IPS-15b (cell line): ENCODE measurements at regions not wholly inside any gene's neighbourhood (a gene's known extent, or its start where the extent isn't known, plus 50 kb on each side); places are given as distances from the start of the nearest gene placed in this dataset.

Experiments
- H3K27me3 ChIP-seq: one replicate; pipeline ENCODE4 v1.6.1; 2013; ENCODE audit warnings: low read length; ENCODE audit not compliant: control insufficient read depth, insufficient read depth
- H3K36me3 ChIP-seq: one replicate; pipeline ENCODE4 v1.6.1; 2013; ENCODE audit warnings: low read length; ENCODE audit not compliant: control insufficient read depth, insufficient read depth
- H3K4me1 ChIP-seq: one replicate; pipeline ENCODE4 v1.6.1; 2013; ENCODE audit warnings: mild to moderate bottlenecking, low read length; ENCODE audit not compliant: control insufficient read depth, insufficient read depth
- H3K4me3 ChIP-seq: one replicate; pipeline ENCODE4 v1.5.1; 2013; ENCODE audit warnings: low read depth, low read length
- H3K9ac ChIP-seq: one replicate; pipeline ENCODE4 v1.6.1; 2013; ENCODE audit warnings: low read depth, mild to moderate bottlenecking, low read length
- H3K9me3 ChIP-seq: one replicate; pipeline ENCODE4 v1.6.1; 2013; ENCODE audit warnings: mild to moderate bottlenecking, low read length; ENCODE audit not compliant: control insufficient read depth, insufficient read depth

DNA sequence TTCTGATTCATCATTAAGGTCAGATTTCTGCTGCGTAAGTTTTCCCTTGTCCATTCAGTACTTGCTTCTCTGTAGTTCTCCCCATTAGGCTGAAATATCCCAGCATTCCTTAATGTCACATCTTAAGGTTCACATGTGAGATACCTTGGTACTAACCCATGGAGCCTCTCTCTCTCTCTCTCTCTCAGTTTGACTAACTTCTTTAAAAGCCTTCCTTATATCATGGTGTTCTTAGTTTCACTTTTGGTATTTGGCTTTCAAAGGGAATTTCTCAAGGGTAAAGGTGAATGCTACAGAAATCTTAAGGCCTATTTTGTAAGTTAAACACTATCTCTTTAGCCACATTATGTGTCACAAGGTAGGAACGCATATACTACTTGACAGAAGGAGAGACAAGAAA, 427.3 kb upstream of the ZNF717 start:
- Histone ChIP-seq H3K27me3 (no peaks in the 10 kb centered on the region), H3K9me3 (peaks cover 6% of the 10 kb centered on the region), H3K36me3 (no peaks in the 10 kb centered on the region), H3K4me1 (no peaks in the 10 kb centered on the region), H3K9ac (no peak overlapping the region), H3K4me3 (no peak overlapping the region)

DNA sequence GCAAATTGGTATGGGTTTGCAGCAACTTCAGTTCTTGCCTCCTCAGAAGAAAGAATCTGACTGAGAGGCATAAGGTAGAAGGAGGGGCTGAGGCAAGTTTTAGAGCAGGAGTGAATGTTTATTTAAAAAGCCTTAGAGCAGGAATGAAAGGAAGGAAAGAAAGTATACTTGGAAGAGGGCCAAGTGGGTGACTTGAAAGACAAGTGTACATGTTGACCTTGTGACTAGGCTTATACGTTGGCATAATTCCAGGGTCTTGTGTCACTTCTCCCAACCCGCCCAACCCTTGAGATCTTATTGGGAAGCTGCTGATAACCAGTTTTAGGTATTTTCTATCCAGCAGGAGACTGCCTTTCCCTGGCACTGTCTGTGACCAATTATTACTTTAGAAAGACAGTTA, 436.9 kb upstream of the ZNF717 start:
- H3K9me3 ChIP-seq: no peaks in the 10 kb centered on the region

DNA sequence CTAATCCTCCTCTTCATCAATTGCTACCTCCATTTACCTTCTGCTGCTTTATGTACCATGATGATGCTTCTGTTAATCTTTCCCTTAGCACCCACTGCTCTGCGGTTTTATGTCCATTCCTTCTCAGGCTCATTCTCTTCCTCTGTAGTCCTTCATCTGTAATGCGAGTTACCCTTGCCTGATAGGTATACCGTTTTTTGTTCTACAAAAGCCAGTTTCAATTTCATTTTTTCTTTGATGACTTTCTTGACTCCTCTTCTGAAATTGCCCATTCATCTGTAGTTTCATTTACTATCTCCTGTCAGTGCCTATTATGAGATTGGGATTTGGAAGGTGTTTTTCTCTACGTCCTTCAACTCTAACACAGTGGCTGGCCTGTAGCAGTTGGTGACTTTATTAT, 445.9 kb upstream of the ZNF717 start:
- no peaks in the 10 kb centered on the region for H3K36me3 ChIP-seq
- no peak overlapping the region for H3K4me3 ChIP-seq
- H3K9ac ChIP-seq: no peak overlapping the region
- H3K27me3 ChIP-seq: no peaks in the 10 kb centered on the region
- H3K4me1 ChIP-seq: no peaks in the 10 kb centered on the region
- no peaks in the 10 kb centered on the region for H3K9me3 ChIP-seq

More for the DNA sequence above, 436.9 kb upstream of the ZNF717 start:
- no peak overlapping the region for H3K4me3 ChIP-seq
- no peak overlapping the region for H3K9ac ChIP-seq
- no peaks in the 10 kb centered on the region for H3K27me3 ChIP-seq
- H3K4me1 ChIP-seq: no peaks in the 10 kb centered on the region
- H3K36me3 ChIP-seq: no peaks in the 10 kb centered on the region

DNA sequence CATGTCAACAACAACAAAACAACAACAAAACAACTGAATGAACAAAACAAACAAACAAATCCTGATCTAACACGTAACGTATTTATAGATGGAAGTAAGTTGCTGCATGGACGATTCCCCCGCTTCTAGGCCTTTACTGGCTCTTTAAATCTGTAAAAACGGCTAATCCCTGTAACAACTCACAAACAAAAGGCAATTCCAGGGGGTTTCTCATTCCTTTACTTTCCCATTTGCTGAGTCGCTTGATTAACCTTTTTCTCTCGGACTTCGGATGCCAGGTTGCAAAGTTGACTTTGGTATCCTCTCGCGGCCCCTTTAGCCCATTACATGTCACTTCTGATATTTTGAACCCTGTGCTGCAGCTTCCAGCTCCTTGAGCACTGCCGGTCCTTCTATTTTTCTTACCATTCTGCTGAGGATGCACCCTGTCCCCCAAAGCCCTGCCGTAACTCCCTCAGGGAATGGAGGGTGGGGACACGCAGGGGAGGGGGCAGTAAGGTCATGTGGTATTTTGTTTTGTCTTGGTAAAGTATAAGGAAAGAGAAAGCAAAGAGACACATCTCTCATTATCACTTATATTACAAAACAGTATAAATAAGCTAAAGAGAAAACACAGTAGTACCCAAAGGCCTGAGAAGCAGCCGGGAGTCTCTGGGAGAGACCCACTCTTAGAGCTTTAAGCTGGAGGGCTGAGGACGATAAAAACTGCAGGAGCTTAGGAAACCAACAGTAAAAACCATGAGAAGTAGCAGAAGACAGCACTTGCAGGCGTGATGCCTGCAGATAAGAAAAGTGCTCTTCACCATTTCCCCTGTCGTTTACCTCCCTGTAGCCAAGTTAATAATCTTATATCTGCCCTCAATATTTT, 457.8 kb upstream of the ZNF717 start:
- Histone ChIP-seq H3K9me3 (no peaks in the 10 kb centered on the region), H3K27me3 (no peaks in the 10 kb centered on the region), H3K36me3 (no peaks in the 10 kb centered on the region), H3K9ac (no peak overlapping the region), H3K4me1 (peaks cover 6% of the 10 kb centered on the region), H3K4me3 (peak overlapping the region; percentile 23)

DNA sequence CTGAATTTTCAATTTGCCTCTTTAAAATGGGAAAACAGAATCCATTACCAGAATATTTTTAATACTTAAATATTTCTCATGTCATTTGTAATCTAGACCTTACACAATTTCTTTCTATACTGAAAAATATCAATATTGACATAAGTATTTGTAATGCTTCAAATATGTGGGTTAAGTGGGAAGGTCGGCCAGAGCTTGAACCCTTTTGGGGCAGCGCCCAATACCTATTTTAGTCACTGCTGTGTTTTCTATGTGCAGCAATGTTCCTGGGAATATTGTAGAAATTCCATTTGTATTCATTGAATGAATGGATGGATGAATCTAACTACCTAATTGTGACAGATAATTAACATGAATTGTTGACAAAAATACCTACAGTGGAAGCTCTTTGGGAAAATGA, 459.7 kb upstream of the ZNF717 start:
- H3K27me3 ChIP-seq: no peaks in the 10 kb centered on the region

DNA sequence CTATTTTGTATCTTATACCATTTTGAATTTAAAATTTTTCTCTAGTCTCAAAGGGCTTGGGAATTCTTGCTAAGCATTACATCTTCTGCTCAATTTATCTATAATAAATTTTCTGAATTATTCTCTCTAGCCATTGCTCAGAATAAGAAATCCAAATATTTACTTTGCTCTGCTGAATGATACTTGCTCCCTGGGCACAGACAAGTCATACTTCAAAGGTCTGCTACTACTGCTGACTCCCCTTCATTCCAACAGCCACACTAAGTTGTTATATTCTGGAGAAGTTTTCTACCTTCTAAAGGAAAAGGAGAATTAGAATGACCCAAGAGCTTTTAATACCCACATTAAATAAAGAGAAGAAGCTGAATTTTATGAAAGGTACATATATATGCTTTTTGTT, 460.3 kb upstream of the ZNF717 start:
- H3K4me3 ChIP-seq: no peak overlapping the region
- peaks cover 6% of the 10 kb centered on the region for H3K4me1 ChIP-seq
- no peak overlapping the region for H3K9ac ChIP-seq
- no peaks in the 10 kb centered on the region for H3K36me3 ChIP-seq
- no peaks in the 10 kb centered on the region for H3K27me3 ChIP-seq
- no peaks in the 10 kb centered on the region for H3K9me3 ChIP-seq

More for the DNA sequence above, 459.7 kb upstream of the ZNF717 start:
- no peak overlapping the region for H3K4me3 ChIP-seq
- no peaks in the 10 kb centered on the region for H3K36me3 ChIP-seq
- peaks cover 6% of the 10 kb centered on the region for H3K4me1 ChIP-seq
- no peaks in the 10 kb centered on the region for H3K9me3 ChIP-seq
- no peak overlapping the region for H3K9ac ChIP-seq

DNA sequence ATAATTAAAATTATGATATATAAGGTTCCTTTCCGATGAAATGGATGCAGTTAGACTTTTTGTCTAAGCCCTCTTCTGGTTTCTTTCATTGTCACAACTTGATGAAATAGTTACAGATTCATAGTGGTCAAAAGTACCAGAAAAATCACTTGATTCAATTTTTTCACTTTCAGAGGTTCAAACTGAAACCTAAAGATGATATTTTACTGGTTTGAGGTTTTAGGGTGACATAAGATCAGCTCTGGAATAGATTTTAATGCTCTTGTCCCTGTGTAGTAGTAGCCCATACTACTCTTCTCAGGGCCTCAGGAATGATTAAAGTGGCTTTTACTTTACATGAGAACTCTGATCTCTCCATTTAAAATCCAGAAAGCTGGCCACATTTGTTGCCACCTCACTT, 479.1 kb upstream of the ZNF717 start:
- no peaks in the 10 kb centered on the region for H3K4me1 ChIP-seq
- no peak overlapping the region for H3K4me3 ChIP-seq
- H3K36me3 ChIP-seq: no peaks in the 10 kb centered on the region
- H3K9ac ChIP-seq: no peak overlapping the region
- no peaks in the 10 kb centered on the region for H3K27me3 ChIP-seq
- H3K9me3 ChIP-seq: no peaks in the 10 kb centered on the region

DNA sequence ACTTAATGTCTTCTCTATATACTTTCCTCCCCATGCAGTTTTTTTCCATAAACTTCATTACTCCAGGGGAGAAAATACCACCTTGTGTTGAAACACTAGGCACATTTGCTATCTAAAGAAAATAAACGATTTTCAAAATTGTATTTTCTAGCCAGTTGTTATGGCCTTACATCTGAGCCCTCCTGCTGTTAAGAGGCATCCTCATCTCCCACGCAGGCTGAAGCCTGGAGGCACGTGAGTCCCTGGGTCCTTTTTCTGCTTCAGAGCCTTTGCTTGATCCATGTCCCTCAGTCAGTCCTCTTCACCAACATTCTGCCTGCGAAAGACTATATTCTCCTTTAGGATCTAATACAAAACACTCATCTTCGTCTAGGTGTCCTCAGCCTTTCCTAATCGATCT, 479.6 kb upstream of the ZNF717 start:
- Histone ChIP-seq H3K36me3 (no peaks in the 10 kb centered on the region), H3K4me1 (no peaks in the 10 kb centered on the region), H3K9ac (no peak overlapping the region), H3K27me3 (no peaks in the 10 kb centered on the region), H3K9me3 (no peaks in the 10 kb centered on the region), H3K4me3 (no peak overlapping the region)

DNA sequence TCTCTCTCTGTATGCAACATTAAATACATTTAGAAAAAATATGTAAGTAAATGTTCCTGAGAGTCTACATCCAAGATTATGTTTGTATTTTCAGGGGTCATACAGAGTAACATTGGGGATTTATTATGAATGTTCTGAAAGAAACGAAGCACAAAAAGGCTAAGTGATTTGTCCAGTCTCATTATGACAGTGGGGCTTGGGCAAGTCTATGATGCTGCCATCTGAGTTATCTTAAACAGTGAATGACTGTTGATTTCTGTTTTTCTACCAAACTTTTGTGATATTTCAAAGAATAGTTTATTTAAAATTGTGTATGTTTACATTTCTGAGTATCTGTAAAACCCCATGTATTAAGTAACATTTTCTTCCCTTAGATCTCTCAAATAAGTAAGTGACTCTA, 481.2 kb upstream of the ZNF717 start:
- Histone ChIP-seq H3K27me3 (no peaks in the 10 kb centered on the region), H3K9me3 (no peaks in the 10 kb centered on the region), H3K36me3 (no peaks in the 10 kb centered on the region), H3K4me1 (no peaks in the 10 kb centered on the region), H3K9ac (no peak overlapping the region), H3K4me3 (no peak overlapping the region)

DNA sequence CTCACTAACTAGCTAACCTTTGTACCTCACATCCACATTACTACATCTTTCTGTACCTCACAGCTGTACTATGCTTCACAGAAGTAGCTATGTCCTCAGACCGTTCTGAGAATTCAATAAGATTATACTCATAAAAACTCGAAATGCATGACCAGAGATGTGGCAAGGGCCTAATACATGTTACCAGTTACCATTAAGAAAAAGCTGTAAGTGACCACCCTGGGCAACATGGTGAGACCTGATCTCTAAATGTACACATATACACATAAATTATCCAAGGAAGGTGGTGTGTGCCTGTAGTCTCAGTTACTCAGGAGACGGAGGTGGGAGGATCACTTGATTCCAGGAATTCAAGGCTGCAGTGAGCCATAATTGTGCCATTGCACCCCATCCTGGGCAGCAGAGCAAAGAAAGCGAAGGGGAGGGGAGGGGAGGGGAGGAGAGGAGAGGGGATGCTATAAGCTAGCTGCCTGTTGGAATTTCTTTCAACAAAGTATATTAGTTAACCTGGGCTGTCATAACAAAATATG, 482.6 kb upstream of the ZNF717 start:
- H3K4me3 ChIP-seq: no peak overlapping the region
- no peaks in the 10 kb centered on the region for H3K9me3 ChIP-seq
- H3K27me3 ChIP-seq: no peaks in the 10 kb centered on the region

DNA sequence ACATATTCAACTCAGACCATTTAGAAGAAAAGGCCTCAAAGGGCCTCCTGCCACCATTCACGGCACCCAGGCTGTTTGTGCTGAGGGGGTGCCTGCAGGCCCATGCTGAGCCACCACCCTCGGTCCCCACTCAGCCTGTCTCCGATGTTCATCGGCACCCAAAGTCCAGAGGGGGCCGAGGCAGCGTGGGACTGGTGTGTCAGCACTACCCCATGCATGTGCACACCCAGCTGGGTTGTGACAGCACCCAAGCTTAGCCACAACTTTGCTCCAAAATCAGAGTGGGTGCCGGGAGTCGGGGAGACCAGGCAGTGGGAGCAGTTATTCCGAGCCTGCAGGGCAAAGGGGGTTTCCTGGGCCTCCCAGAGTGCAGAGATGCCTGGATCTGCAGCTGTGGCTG, 508.5 kb upstream of the ZNF717 start:
- H3K4me1 ChIP-seq: no peaks in the 10 kb centered on the region
- no peaks in the 10 kb centered on the region for H3K36me3 ChIP-seq
- H3K9me3 ChIP-seq: no peaks in the 10 kb centered on the region
- H3K27me3 ChIP-seq: no peaks in the 10 kb centered on the region
- H3K9ac ChIP-seq: no peak overlapping the region
- no peak overlapping the region for H3K4me3 ChIP-seq

More for the DNA sequence above, 482.6 kb upstream of the ZNF717 start:
- no peaks in the 10 kb centered on the region for H3K4me1 ChIP-seq
- H3K36me3 ChIP-seq: no peaks in the 10 kb centered on the region
- no peak overlapping the region for H3K9ac ChIP-seq

DNA sequence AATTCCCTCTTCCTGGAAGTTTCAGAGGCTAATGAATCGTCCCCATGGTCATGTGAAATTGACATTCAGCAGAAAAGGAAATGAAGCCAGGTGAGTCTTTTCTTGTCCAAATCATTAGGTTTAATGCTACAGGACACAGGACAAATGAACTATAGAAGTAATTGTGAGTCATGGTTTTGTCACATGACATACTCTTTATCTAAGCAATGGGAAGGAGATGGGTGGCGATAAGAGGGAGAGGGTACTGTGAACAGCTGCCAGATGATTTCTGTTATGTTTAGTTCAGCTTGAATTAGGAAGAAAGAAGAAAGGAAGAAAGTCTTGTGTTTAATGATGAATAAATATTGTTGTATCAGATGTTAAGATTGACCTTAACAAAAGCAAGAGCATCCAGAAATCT, 515.4 kb upstream of the ZNF717 start:
- Histone ChIP-seq H3K4me1 (no peaks in the 10 kb centered on the region), H3K9me3 (no peaks in the 10 kb centered on the region), H3K9ac (no peak overlapping the region), H3K4me3 (no peak overlapping the region), H3K27me3 (no peaks in the 10 kb centered on the region), H3K36me3 (no peaks in the 10 kb centered on the region)
